ENCODE measurements at regions not wholly inside any gene's neighbourhood (a gene's known extent, or its start where the extent isn't known, plus 50 kb on each side); places are given as distances from the start of the nearest gene placed in this dataset.

DNA sequence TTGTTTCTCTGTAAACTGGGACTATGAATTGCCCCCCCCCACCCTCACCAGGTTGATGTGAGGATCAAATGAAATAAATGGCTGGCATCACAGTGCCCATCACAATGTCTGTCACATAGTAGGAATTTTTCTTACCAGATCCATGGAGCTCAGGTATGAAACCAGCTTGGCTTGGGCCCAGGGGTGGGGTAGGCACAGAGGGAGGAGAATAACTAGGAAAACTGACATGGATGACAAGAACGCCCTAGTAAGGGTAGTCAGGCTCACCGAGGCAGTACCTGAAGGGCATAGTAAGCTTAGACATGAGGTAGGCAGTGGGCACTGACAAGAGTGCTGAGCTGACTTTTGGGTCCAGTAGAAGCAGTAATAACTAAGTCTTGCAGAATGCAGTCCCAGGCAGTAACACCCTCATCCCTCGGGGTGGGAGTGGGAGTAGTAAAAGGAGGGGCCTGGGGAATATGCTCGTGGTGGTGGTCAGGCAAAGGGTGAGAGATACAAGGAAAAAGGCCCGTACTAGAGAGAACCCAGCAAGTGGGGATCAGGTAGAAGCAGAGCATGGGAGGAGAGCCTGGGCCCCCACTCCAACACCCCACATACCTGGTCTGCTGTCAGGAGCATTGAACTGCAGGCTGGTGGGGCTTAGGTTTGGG is 155.9 kb upstream of the PJA1 start:
- TF ChIP-seq USF2 (IDR thresholded peaks at IDR 0.05; ENCODE audit: borderline replicate concordance, low read depth, low read length): no peak
- TF ChIP-seq POLR2AphosphoS5 (IDR thresholded peaks at IDR 0.05; ENCODE audit: low read length): no peak
- TF ChIP-seq CTCF (IDR thresholded peaks at IDR 0.05 in 2 of 3, conservative IDR thresholded peaks at IDR 0.05 in 1 of 3; ENCODE audit: control insufficient read depth in 2 of 3, extremely low read depth in 1 of 3, insufficient read depth in 1 of 3, low read depth in 3 of 3, low read length in 3 of 3): no peak
- TF ChIP-seq PRDM15 (CRISPR knock-in tag; IDR thresholded peaks at IDR 0.05): no peak
- TF ChIP-seq, protein P1, sequence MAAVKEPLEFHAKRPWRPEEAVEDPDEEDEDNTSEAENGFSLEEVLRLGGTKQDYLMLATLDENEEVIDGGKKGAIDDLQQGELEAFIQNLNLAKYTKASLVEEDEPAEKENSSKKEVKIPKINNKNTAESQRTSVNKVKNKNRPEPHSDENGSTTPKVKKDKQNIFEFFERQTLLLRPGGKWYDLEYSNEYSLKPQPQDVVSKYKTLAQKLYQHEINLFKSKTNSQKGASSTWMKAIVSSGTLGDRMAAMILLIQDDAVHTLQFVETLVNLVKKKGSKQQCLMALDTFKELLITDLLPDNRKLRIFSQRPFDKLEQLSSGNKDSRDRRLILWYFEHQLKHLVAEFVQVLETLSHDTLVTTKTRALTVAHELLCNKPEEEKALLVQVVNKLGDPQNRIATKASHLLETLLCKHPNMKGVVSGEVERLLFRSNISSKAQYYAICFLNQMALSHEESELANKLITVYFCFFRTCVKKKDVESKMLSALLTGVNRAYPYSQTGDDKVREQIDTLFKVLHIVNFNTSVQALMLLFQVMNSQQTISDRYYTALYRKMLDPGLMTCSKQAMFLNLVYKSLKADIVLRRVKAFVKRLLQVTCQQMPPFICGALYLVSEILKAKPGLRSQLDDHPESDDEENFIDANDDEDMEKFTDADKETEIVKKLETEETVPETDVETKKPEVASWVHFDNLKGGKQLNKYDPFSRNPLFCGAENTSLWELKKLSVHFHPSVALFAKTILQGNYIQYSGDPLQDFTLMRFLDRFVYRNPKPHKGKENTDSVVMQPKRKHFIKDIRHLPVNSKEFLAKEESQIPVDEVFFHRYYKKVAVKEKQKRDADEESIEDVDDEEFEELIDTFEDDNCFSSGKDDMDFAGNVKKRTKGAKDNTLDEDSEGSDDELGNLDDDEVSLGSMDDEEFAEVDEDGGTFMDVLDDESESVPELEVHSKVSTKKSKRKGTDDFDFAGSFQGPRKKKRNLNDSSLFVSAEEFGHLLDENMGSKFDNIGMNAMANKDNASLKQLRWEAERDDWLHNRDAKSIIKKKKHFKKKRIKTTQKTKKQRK (IDR thresholded peaks at IDR 0.05; ENCODE audit: low read depth, low read length): no peak
- no peak for TF ChIP-seq POLR2A (IDR thresholded peaks at IDR 0.05; ENCODE audit: low read depth, low read length)
